ENCODE measurements at regions not wholly inside any gene's neighbourhood (a gene's known extent, or its start where the extent isn't known, plus 50 kb on each side); places are given as distances from the start of the nearest gene placed in this dataset.

- Histone ChIP-seq H3K27me3 (replicated peaks in 1 of 7) (no peaks in the 10 kb centered on the region), H3K27ac (no peak overlapping the region), H3K4me3 (no peak overlapping the region), H3K36me3 (no peaks in the 10 kb centered on the region), H3K4me1 (no peaks in the 10 kb centered on the region), H3K9me3 (no peaks in the 10 kb centered on the region)
- TF ChIP-seq POLR2A (IDR thresholded peaks at IDR 0.05) (no peak), CTCF (IDR thresholded peaks at IDR 0.05 in 8 of 11, conservative IDR thresholded peaks at IDR 0.05 in 3 of 11) (no peak), POLR2AphosphoS5 (IDR thresholded peaks at IDR 0.05) (no peak)
- WGBS, 5 donors, result 61 to 80% (median 68%) methylated on average over 1 of the region's 1 CpG
- intact Hi-C loops (cut with DNase I; ENCODE audit: low total_unique reads), result no loop called here
- no peak for DNase-seq
These were observed 252.5 kb downstream of the SLC6A15 start for GRCh38 chr12:84660139-84660538.

GRCh38 chr12:84658877-84659276 lies 253.7 kb downstream of the SLC6A15 start:
- Histone ChIP-seq H3K4me1 (no peaks in the 10 kb centered on the region), H3K27ac (no peak overlapping the region), H3K9me3 (no peaks in the 10 kb centered on the region), H3K36me3 (no peaks in the 10 kb centered on the region), H3K27me3 (replicated peaks in 1 of 7) (no peaks in the 10 kb centered on the region), H3K4me3 (no peak overlapping the region)
- intact Hi-C loops (cut with DNase I; ENCODE audit: low total_unique reads), result no loop called here
- 35 to 58% (median 44%) methylated on average over 2 of the region's 2 CpGs for WGBS, 5 donors
- TF ChIP-seq CTCF (IDR thresholded peaks at IDR 0.05 in 8 of 11, conservative IDR thresholded peaks at IDR 0.05 in 3 of 11) (no peak), POLR2A (IDR thresholded peaks at IDR 0.05) (no peak), POLR2AphosphoS5 (IDR thresholded peaks at IDR 0.05) (no peak)
- no peak for DNase-seq

- intact Hi-C loops (cut with DNase I; ENCODE audit: low total_unique reads), result no loop called here
- DNase-seq, result no peak
- no peak overlapping the region for H3K27ac ChIP-seq
- WGBS, 5 donors, result 39 to 52% (median 47%) methylated on average over 3 of the region's 3 CpGs
- H3K36me3 ChIP-seq, result no peaks in the 10 kb centered on the region
- no peaks in the 10 kb centered on the region for H3K27me3 ChIP-seq (replicated peaks in 1 of 7)
- no peak for TF ChIP-seq POLR2AphosphoS5 (IDR thresholded peaks at IDR 0.05)
- no peaks in the 10 kb centered on the region for H3K9me3 ChIP-seq
- no peak overlapping the region for H3K4me3 ChIP-seq
- H3K4me1 ChIP-seq, result no peaks in the 10 kb centered on the region
These were observed 255.9 kb downstream of the SLC6A15 start for GRCh38 chr12:84656705-84657104.

GRCh38 chr12:84653482-84653881 lies 259.1 kb downstream of the SLC6A15 start:
- H3K36me3 ChIP-seq, result no peaks in the 10 kb centered on the region
- H3K4me3 ChIP-seq, result no peak overlapping the region
- intact Hi-C loops (cut with DNase I; ENCODE audit: low total_unique reads), result no loop called here
- no peak overlapping the region for H3K27ac ChIP-seq
- TF ChIP-seq CTCF (IDR thresholded peaks at IDR 0.05 in 8 of 11, conservative IDR thresholded peaks at IDR 0.05 in 3 of 11) (no peak), POLR2AphosphoS5 (IDR thresholded peaks at IDR 0.05) (no peak), POLR2A (IDR thresholded peaks at IDR 0.05) (no peak)
- no peaks in the 10 kb centered on the region for H3K4me1 ChIP-seq
- no peaks in the 10 kb centered on the region for H3K27me3 ChIP-seq (replicated peaks in 1 of 7)
- H3K9me3 ChIP-seq, result no peaks in the 10 kb centered on the region
- DNase-seq, result no peak
- WGBS, 5 donors, result 79 to 92% (median 85%) methylated on average over 2 of the region's 2 CpGs

GRCh38 chr12:84648425-84648824 lies 264.2 kb downstream of the SLC6A15 start:
- TF ChIP-seq POLR2A (IDR thresholded peaks at IDR 0.05) (no peak), CTCF (IDR thresholded peaks at IDR 0.05 in 8 of 11, conservative IDR thresholded peaks at IDR 0.05 in 3 of 11) (no peak), POLR2AphosphoS5 (IDR thresholded peaks at IDR 0.05) (no peak)
- H3K36me3 ChIP-seq, result no peaks in the 10 kb centered on the region
- H3K27ac ChIP-seq, result no peak overlapping the region
- DNase-seq, result no peak
- H3K9me3 ChIP-seq, result no peaks in the 10 kb centered on the region
- intact Hi-C loops (cut with DNase I; ENCODE audit: low total_unique reads), result no loop called here
- no peak overlapping the region for H3K4me3 ChIP-seq
- H3K27me3 ChIP-seq (replicated peaks in 1 of 7), result no peaks in the 10 kb centered on the region
- no peaks in the 10 kb centered on the region for H3K4me1 ChIP-seq

All from spleen (tissue), 11 donors.